ENCODE measurements at regions not wholly inside any gene's neighbourhood (a gene's known extent, or its start where the extent isn't known, plus 50 kb on each side); places are given as distances from the start of the nearest gene placed in this dataset.

DNA sequence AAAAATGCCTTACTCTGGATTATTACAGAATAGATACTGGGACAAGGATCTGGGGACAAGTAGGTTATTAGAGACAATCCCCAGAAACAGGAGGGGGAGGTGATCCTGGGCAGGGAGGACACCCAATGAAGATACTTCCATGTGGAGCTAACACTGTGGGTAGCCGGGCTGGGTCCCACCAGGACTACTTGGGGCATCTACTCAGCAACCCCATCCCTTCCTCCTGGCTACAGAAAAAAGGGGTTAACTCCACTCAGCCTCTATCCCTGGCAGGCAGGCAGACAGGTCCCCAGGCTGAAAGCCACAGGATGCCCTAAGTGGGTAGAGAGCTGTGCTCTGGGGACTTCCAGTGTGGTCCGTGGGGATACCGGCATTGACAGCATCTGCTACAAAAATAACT, 68.0 kb upstream of the NXT1 start (continued):
- no peak for TF ChIP-seq NCOA2 (IDR thresholded peaks at IDR 0.05; ENCODE audit: partially characterized antibody in 2 of 2)

DNA sequence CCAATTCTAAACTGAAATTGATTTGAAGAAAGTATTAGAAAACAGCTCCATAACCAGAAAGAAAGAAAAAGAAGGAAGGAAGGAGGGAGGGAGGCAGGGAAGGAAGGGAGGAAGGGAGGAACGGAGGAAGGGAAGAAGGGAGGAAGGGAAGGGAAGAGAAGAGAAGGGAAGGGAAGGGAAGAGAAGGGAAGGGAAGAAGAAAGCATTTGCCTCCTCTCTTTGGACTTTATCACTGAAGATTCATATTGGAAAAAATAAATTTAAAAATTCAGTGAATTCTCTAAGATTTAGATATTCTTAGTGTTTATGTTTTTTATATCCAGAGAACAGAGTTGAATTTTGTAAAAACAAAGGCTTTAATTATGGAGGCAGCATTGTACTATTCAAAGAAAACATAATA, 68.5 kb upstream of the NXT1 start:
- ChIA-PET CTCF (ENCODE audit: low intra/inter-chr PET ratio) (no interaction called here), POLR2A (no interaction called here)
- H3K4me1 ChIP-seq (replicated peaks in 1 of 2; ENCODE audit: control insufficient read depth in 2 of 2, insufficient read depth in 2 of 2, low read length in 2 of 2): no peaks in the 10 kb centered on the region; a peak in 1 of 5 replicates
- no peaks in the 10 kb centered on the region for H3K36me3 ChIP-seq (ENCODE audit: control insufficient read depth, insufficient read depth, low read length)
- in situ Hi-C loops (cut with MboI): no loop called here
- no peak overlapping the region for H3K27ac ChIP-seq (ENCODE audit: extremely low read depth, low read depth, low read length)
- no peaks in the 10 kb centered on the region for H3K79me2 ChIP-seq (ENCODE audit: control insufficient read depth, insufficient read depth, low read length)
- H3K9me3 ChIP-seq (replicated peaks; ENCODE audit: control insufficient read depth, insufficient read depth, low read depth, low read length): no peaks in the 10 kb centered on the region
- H3K4me2 ChIP-seq (ENCODE audit: insufficient read depth, low read length): no peak overlapping the region
- FAIRE-seq: no peak
- BruUV-seq (replicated peaks): no TSS peak
- intact Hi-C loops (cut with micrococcal nuclease): no loop called here
- H4K20me1 ChIP-seq (replicated peaks; ENCODE audit: control insufficient read depth, insufficient read depth, low read length): no peaks in the 10 kb centered on the region
- WGBS (ENCODE audit: insufficient coverage, low coverage, missing lambda C conversion rate): no CpG with 5 or more reads among the region's 1 CpG
- no peaks in the 10 kb centered on the region for H3K9me1 ChIP-seq (ENCODE audit: control insufficient read depth, insufficient read depth, low read length)
- no peak for DNase-seq (ENCODE audit: extremely low read depth in 1 of 4, low spot score in 3 of 4)
- no peak for ATAC-seq
- H3K27me3 ChIP-seq (ENCODE audit: control insufficient read depth in 2 of 2, insufficient read depth in 2 of 2, low read length in 2 of 2): peaks cover 0 to 12% of the 10 kb centered on the region in 2 experiments; a peak in 2 of 5 replicates
- no peak overlapping the region for H3K9ac ChIP-seq (ENCODE audit: insufficient read depth in 1 of 2, low read depth in 2 of 2, low read length in 2 of 2)
- no peak overlapping the region for H3K4me3 ChIP-seq
- H2AFZ ChIP-seq (ENCODE audit: low read depth, low read length): no peak overlapping the region
- TF ChIP-seq KDM4B (IDR thresholded peaks at IDR 0.05; ENCODE audit: borderline replicate concordance in 2 of 2, low read depth in 1 of 2) (no peak), ZNF146 (CRISPR knock-in tag; IDR thresholded peaks at IDR 0.05; ENCODE audit: unreplicated experiment) (no peak), ARID2 (IDR thresholded peaks at IDR 0.05) (no peak), KDM5B (IDR thresholded peaks at IDR 0.05; ENCODE audit: insufficient replicate concordance, low read depth, low read length) (no peak), MTA1 (IDR thresholded peaks at IDR 0.05; ENCODE audit: borderline replicate concordance) (no peak), ZNF23 (CRISPR knock-in tag; IDR thresholded peaks at IDR 0.05) (no peak), BRF1 (IDR thresholded peaks at IDR 0.05; ENCODE audit: borderline replicate concordance, extremely low read depth, insufficient read length) (no peak), CEBPG (CRISPR knock-in tag; IDR thresholded peaks at IDR 0.05) (no peak), CEBPG (tag; conservative IDR thresholded peaks at IDR 0.05 in 1 of 2, IDR thresholded peaks at IDR 0.05 in 1 of 2) (no peak), SIX5 (IDR thresholded peaks at IDR 0.05; ENCODE audit: borderline replicate concordance in 1 of 2, insufficient read depth in 1 of 2, low read depth in 1 of 2, low read length in 2 of 2) (no peak)
- TF ChIP-seq, protein P1, sequence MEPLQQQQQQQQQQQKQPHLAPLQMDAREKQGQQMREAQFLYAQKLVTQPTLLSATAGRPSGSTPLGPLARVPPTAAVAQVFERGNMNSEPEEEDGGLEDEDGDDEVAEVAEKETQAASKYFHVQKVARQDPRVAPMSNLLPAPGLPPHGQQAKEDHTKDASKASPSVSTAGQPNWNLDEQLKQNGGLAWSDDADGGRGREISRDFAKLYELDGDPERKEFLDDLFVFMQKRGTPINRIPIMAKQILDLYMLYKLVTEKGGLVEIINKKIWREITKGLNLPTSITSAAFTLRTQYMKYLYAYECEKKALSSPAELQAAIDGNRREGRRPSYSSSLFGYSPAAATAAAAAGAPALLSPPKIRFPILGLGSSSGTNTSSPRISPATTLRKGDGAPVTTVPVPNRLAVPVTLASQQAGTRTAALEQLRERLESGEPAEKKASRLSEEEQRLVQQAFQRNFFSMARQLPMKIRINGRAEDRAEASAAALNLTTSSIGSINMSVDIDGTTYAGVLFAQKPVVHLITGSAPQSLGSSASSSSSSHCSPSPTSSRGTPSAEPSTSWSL (CRISPR knock-in tag; IDR thresholded peaks at IDR 0.05; ENCODE audit: borderline replicate concordance): no peak
- TF ChIP-seq, protein P2, sequence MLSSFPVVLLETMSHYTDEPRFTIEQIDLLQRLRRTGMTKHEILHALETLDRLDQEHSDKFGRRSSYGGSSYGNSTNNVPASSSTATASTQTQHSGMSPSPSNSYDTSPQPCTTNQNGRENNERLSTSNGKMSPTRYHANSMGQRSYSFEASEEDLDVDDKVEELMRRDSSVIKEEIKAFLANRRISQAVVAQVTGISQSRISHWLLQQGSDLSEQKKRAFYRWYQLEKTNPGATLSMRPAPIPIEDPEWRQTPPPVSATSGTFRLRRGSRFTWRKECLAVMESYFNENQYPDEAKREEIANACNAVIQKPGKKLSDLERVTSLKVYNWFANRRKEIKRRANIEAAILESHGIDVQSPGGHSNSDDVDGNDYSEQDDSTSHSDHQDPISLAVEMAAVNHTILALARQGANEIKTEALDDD (IDR thresholded peaks at IDR 0.05): no peak
- TF ChIP-seq, protein P3, sequence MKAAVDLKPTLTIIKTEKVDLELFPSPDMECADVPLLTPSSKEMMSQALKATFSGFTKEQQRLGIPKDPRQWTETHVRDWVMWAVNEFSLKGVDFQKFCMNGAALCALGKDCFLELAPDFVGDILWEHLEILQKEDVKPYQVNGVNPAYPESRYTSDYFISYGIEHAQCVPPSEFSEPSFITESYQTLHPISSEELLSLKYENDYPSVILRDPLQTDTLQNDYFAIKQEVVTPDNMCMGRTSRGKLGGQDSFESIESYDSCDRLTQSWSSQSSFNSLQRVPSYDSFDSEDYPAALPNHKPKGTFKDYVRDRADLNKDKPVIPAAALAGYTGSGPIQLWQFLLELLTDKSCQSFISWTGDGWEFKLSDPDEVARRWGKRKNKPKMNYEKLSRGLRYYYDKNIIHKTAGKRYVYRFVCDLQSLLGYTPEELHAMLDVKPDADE (conservative IDR thresholded peaks at IDR 0.05; ENCODE audit: control insufficient read depth, low read depth, low read length): no peak
- TF ChIP-seq, protein P4, sequence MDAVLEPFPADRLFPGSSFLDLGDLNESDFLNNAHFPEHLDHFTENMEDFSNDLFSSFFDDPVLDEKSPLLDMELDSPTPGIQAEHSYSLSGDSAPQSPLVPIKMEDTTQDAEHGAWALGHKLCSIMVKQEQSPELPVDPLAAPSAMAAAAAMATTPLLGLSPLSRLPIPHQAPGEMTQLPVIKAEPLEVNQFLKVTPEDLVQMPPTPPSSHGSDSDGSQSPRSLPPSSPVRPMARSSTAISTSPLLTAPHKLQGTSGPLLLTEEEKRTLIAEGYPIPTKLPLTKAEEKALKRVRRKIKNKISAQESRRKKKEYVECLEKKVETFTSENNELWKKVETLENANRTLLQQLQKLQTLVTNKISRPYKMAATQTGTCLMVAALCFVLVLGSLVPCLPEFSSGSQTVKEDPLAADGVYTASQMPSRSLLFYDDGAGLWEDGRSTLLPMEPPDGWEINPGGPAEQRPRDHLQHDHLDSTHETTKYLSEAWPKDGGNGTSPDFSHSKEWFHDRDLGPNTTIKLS (IDR thresholded peaks at IDR 0.05; ENCODE audit: borderline replicate concordance, low read depth): no peak
